ENCODE measurements at regions not wholly inside any gene's neighbourhood (a gene's known extent, or its start where the extent isn't known, plus 50 kb on each side); places are given as distances from the start of the nearest gene placed in this dataset.

DNA sequence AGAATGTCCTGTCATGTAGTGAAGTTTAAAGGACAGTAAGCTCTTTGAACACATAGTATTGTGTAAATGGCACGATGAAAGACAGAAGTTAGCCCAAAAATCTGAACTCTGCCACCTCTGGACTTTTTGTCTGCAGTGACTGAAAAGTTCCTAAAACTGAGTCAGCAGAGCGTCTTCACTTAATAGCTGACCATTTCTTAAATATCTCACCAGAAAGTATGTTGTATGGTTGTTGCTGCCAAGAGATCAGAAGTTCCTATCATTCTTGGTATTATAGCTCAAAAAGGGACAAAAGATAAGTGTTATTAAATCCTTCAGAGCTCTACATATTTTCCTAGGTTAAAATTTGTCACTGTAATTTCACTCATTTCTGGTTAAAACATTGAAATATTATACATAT is 1003.0 kb downstream of the TTLL7 start:
- TF ChIP-seq, protein P1, sequence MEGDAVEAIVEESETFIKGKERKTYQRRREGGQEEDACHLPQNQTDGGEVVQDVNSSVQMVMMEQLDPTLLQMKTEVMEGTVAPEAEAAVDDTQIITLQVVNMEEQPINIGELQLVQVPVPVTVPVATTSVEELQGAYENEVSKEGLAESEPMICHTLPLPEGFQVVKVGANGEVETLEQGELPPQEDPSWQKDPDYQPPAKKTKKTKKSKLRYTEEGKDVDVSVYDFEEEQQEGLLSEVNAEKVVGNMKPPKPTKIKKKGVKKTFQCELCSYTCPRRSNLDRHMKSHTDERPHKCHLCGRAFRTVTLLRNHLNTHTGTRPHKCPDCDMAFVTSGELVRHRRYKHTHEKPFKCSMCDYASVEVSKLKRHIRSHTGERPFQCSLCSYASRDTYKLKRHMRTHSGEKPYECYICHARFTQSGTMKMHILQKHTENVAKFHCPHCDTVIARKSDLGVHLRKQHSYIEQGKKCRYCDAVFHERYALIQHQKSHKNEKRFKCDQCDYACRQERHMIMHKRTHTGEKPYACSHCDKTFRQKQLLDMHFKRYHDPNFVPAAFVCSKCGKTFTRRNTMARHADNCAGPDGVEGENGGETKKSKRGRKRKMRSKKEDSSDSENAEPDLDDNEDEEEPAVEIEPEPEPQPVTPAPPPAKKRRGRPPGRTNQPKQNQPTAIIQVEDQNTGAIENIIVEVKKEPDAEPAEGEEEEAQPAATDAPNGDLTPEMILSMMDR (IDR thresholded peaks at IDR 0.05), result no peak
- TF ChIP-seq POLR2A (IDR thresholded peaks at IDR 0.05), result no peak
- TF ChIP-seq POLR2AphosphoS5 (IDR thresholded peaks at IDR 0.05), result no peak
- no peak for TF ChIP-seq EP300 (IDR thresholded peaks at IDR 0.05)

Data from suprapubic skin (tissue), 4 donors.